COLO668 (cell line): ENCODE measurements at regions not wholly inside any gene's neighbourhood (a gene's known extent, or its start where the extent isn't known, plus 50 kb on each side); places are given as distances from the start of the nearest gene placed in this dataset.
"Not testable (repeated sequence)": the region's sequence is repeated elsewhere in the genome, so short reads cannot be mapped to it uniquely, and the experiment has no call there.

ENCODE experiments used
- DNase-seq: peaks from one replicate; lab custom pipeline; 2025; ENCODE audit not compliant: unreplicated experiment; lab: John Stamatoyannopoulos, UW

DNA sequence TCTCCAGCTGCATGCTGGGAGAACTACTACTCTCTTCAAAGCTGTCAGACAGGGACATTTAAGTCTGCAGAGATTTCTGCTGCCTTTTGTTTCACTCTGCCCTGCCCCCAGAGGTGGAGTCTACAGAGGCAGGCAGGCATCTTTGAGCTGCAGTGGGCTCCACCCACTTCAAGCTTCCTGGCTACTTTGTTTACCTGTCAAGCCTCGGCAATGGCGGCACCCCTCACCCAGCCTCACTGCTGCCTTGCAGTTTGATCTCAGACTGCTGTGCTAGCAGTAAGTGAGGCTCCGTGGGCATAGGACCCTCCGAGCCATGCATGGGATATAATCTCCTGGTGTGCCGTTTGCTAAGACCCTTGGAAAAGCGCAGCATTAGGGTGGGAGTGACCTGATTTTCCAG, 61.7 kb downstream of the DMRTA1 start:
- not testable (repeated sequence) for DNase-seq

DNA sequence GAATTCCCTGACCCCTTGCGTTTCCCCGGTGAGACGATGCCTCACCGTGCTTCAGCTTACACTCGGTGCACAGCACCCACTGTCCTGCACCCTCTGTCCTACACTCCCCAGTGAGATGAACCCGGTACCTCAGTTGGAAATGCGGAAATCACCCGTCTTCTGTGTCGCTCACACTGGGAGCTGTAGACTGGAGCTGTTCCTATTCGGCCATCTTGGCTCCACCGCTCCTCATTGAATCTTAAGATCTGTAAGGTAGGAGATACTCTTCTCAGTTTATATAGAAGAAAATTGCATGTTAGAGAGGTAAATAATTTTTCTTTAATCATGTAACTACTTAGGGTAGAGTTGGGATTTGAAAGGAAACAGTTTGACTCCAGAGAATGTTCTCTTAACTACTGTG, 62.2 kb downstream of the DMRTA1 start:
- DNase-seq, result no peak

DNA sequence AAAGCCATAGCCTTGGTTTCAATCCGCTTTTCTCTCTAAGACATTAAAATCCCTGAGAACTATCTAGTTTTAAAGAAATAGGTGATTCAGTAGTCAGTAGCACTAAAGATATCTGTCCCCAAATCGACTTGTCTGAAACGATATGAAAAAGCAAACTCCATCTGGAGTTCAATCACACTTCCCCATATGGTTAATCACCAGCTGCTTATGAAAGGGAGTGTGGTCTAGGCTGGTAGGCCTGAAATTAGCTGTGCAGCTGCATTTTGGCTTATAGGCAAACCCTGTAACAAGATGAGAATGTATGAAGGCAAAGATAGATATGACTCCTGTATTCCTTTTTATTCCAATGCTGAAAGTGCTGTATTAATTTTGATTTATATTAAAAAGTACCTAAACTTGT, 65.9 kb downstream of the DMRTA1 start:
- DNase-seq, result no peak

DNA sequence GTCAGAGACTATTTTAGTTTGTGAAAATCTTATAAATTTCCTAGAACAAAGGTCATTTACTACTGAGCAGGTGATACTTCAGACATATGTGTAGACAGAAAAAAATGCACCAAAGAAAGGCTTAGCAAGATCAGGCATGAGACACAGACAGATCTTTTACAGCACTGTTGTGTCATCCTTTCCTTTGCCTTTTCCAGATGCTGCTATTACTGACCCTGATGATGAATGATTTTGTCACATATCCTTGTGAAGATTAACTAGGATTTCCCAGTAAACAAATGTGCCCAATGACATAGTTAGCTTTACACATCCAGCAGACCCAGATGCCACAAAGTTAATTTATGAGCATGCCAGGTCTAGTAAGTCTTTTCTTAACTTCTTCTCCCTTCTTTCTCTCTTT, 68.2 kb downstream of the DMRTA1 start:
- DNase-seq, result no peak

DNA sequence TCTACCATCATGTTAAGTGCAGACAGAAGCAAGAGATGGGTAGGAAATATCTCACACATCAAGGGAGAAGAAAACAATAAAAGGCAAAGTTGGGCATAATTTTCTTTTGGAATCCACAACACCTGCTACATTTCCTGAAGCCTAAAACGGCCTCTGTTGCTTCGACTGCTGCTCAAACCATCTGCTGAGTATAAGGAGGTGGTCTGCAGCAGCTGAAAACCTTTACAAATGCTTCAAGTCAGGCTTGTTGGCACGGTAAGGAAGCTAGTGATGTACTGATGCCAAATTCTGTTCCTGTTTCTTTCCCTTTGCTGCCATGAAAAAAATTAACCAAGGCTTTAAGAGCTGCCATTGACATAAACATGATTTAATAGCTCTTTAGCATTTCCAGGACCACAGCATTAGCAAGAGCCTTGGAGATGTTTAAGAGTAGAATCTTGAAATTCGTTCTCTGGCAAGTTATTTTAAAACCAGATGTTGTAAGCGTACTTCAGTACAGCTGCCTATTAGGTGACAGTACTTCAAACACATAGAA, 75.6 kb downstream of the DMRTA1 start:
- no peak for DNase-seq

DNA sequence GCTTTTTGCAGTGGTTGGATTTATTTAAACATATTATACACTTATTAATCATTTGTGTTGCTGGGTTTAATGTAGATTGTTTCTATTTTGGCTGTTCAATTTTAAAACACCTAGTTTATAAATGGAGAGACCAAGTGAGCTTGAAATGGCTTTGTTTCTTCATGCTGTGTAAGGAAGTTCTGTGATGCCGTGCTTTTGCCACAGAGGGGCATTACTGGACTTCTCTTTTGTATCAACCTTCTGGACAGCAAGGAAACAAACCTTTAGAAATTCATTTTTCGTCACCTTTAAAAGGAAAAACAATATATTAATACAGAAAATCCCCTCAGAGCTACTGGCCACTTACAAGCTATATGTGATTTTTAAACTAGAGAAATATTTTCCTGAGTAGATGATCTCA, 81.9 kb downstream of the DMRTA1 start:
- DNase-seq, result peak; percentile 9

DNA sequence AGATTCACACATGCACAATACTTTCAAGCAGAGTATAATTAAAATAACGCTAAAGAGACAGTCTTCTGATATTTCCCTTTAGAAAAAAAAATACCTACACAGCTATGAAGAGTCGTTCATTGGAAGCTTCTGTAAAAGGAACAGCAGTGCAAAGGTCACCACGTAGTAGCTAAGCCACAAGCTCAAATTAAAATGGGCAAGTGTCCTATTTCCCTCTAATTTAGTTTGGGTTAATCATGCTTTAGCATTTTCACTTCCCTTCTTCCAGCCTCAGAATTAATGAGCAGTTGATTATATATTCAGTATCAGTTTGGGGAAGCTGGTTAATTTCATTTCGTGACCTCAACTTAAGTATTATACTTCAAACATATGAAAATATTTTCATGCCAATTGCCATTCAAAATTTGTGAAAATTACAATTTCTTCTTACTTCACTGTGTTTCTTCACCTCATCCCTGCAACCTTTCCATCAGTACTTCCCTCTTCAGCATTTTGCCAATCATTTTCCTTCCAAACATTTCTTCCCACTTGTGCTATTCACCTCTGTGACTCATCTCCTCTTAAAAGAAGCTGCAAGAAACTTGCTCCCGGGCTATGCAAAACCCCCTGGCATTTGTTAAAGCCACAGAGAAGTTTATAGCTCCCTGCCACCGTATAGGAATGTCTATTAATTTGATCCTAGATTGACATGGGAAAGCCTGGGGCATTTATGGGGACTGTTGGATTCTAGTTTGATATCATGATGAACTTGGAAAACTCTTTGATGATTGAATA, 83.0 kb downstream of the DMRTA1 start:
- no peak for DNase-seq

DNA sequence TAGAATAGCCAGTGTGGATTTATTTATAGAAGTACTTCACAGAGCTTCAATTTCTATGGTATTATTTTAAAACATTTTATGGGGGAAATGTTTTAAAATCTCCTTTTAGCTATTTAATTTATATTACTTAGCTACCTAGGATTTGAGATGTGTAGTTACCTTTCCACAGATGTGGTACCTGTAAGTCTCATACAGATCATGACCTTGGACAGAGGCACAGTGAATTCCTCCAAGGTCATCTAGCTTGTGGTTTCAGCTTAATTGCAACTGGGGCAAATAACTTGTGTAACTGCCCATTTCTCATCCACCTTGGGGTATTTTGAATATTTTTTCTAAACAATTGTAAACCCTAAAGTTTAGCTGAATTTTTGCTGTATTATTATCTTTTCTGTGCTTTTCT, 89.2 kb downstream of the DMRTA1 start:
- DNase-seq, result no peak

DNA sequence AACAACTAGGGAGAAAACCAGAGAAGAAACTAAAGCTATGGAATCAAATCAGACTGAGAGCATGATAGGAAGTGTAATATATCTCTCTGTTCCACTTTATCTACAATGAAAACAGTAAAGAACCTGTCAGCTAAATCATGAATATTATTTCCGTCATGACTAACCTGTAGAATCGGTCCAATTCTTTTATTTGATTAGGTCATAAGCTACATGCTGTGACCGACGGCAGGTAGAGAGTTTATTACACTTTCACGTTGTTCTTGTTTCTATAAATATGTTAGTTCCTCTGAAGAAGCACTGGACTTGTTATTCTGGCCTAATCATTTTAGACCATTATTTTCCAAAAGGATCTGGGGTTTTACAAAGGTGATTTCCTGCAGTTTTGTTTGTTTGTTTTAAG, 91.1 kb downstream of the DMRTA1 start:
- DNase-seq, result no peak

DNA sequence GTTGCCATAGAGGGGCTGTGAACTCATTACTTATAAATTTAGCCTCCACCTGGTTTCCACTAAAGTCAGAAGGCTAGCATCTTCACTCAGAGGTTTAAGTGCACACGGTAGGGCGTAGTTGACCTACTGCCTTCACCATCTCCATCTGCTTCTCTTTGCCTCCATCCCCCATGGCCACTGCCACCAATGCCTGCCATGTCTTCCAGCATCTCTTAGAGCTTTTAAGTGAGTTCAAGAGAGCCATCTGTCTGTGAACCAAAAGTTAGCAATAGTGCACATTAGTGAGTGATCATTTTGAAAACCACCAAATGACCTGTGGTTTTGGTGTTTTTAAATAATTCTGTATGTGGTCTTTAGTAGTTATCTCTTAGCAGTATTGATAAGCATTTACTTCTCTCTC, 102.0 kb downstream of the DMRTA1 start:
- DNase-seq, result no peak

DNA sequence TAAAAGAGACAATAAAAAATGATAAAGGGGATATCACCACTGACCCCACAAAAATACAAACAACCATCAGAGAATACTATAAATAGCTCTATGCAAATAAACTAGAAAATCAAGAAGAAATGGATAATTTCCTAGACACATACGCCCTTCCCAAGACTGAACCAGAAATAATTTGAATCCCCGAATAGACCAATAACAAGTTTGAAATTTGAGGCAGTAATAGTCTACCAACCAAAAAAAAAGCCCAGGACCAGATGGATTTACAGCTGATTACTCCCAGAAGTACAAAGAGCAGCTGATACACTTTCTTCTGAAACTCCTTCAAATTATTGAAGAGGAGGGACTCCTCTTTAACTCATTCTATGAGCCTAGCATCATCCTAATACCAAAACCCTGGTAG, 128.1 kb downstream of the DMRTA1 start:
- no peak for DNase-seq

DNA sequence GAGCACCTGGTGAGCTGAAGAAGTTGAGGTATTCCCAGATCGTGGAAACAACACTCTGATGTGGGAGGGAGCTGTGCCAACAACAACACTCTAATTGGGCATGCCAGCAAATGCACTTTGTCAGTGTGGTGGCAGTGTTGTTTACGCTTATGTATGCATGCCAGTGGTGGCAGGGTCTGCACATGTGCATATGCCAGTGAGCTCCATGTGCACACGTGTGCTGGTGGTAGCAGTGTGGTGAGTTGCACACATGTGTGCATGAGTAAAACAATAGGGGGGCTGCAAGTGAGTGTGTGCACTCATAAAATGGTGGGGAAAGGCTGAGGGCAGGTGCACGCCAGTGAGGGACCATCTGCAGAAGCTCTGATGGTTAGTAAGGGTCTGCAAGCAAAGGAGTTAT, 134.2 kb downstream of the DMRTA1 start:
- no peak for DNase-seq

DNA sequence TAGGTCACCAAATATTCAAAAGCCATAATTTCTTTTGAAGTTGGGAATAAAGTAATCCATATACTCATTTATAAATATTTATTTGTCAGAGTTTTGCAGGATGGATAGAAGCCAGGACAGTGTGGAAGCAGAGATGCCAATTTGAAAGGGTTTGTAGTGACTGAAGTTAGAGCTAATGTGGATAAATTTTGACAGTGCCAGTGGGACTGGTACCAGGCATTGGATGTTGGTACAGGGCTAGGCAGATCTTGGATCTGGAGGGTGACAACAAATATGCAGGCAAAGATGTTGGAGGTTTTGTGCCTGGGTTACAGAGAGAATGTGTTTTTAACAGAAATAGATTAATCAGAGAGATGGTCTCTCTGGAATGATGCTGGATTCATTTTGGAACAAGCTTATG, 135.6 kb downstream of the DMRTA1 start:
- no peak for DNase-seq

DNA sequence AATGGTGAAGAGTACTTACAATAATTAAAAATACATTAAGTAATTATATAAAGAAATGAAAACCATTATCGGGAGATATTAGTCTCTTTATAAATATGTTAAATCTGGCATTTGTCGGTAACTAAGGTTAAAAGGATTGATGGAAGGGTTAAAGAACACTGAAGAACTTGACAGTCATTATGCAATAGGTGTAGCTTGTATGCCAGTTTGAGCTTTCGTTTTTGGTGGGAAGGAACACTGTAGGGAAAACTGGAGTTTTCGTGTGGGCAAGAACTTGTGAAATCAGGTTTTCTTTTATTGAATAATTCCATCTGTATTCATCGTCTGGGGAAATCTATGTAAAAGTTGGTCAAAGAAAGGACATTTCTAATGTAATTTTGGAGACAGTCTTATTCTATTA, 142.3 kb downstream of the DMRTA1 start:
- DNase-seq, result no peak

DNA sequence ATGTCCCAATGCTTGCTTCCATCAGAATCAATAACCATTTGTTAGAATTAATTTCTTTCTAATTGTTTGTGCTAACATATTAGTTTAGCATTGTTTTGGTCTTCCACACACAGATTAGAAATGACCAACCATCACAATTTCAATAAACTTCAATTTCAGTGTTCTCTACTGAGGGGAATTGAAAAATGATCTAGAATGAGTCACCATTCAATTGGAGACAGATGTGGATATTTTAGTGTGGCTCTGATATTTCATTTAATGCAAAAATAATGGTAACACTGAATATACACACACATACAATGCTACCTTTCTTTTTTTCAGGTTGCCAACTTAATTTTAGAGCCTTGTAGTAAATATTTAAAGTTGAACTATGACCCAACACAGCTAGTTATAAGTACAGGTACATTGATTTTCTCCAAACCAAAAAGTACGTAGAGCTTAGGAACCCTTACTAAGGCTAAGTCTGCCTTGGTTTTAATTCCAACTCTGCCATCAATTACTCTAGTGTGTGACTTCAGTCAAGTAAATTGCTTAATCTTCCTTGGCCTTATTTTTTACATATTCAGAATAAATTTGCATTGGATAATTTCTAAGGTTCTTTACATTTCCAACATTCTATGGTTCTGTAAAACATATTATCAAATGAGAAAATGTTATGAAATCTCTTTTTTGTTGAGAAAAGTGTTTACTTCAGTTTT, 143.9 kb downstream of the DMRTA1 start:
- no peak for DNase-seq

DNA sequence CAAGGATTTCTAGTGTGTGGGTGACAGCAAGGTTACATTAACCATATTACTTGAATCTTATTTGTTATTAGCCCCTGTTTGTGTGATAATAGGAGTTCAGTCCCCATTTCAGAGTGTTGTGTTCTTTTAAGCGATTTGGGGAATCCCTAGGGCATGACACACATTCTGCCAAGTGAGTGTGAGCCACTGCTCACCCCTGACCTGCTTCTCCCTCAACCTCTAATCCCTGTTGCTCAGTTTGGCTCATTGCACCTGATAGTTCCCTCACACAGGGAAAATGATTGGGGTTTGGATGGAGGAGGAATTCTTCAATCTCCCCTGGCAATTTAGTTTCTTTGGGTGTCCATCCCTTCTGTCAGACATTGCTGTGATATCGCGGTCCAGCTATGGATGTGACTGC, 149.2 kb downstream of the DMRTA1 start:
- no peak for DNase-seq

DNA sequence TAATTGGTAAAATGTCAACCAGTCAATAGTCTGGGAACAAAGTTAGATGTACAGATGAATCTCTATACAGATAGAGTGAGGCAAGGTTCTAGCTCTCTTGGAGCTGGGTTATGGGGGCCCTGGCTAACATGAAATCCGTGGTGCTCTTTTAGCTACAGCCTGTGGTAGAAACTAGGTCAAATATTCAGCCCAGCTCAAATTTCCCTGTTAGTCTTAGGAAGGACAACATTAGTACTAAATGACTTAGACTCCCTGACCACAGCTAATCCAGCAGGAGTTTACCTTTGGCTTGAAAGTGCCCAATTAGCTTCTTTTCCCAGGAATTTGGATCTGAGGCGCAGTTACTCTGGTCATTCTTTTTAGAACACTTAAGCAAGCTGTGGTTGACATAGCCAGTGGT, 170.5 kb downstream of the DMRTA1 start:
- no peak for DNase-seq

DNA sequence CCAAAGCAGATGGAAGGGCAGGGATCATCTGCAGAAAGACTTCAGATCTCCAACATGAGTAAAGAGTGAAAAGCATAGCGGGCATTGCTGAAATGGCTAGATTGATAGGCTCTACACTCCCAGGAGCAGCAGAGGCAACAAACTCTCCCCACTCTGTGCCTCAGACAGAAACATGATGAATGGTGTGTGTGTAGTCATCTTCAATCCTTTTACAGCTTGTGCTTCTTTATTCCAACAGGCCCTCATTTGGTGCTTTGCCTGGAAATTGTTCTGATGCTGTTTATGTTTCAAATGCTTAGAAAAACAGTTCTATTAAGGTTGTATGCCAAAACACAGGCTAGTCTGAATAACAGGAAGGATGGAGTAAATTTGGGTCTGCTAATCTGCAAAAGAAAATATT, 176.2 kb downstream of the DMRTA1 start:
- no peak for DNase-seq

DNA sequence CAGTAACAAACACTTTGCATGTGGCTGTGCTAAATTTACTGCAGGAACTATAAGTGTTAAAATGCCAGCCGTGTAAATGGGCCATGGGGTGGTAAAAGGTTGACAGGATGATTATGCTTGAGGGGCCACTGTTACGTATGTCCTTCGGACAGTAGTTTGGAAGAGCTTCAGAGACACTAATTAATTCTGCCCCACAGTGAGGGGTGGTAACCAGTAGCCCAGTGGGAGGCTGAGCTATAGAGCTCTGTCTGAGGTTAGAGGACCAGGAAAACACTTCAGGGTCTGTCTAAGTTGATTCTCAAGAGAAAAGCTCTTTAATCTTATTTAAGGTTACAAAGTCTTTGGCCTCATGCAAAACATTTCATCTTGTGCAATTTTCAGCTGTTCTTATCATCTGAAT, 176.6 kb downstream of the DMRTA1 start:
- DNase-seq, result no peak

DNA sequence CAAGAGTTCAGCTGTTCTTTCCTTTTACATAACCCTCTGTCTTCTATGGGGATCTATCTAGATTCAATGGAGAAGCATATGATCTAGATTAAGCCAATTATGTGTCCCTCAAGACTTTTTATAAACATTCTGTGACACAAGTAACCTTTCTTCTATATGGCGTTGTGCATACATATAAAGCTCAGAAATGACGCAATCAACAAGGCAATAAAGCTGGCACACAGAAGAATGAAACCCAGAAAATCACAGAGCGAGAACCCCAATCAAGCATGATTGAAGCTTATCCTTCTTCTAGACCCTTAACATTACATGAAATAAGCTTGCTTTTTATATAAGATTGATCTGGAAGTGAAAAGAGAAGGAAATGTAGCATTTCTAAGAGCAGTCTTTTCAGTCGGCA, 178.9 kb downstream of the DMRTA1 start:
- DNase-seq, result no peak

DNA sequence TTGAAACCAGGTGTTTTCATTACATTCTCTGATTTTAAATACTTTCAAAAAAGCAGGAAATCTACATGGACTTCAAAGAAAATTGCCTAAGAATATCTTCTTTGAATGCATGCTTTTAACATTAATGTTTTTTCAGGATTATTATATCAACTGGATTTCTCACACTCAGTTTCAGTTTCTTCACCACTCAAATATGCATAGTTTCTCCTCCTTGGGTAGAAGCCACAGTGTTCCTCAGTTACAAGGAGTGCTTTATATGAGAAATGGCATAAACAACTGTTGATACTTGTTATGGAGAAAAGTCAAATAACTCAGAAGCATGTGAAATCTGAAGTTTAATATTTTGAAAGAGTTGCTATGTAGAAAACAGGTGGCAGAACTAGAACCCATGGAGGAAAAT, 196.9 kb downstream of the DMRTA1 start:
- DNase-seq, result no peak

DNA sequence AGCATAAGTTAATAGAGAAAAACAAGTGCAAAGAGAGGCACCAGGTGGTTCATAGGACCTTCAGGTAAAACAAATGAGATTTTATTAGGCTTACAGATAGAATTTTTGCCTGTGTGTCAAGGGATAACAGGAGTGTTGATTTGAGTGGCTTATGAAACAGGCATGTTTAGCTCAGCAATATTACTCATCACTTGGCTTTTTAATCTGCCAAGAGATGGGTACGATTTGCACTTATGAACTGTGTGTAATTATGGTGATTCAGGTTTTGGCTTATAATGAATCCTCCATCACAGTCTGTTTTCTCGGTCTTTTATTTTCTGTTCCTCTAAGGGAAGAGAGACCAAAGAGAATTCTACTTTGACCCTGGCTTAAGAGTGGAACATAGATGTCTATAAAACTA, 199.3 kb downstream of the DMRTA1 start:
- no peak for DNase-seq

DNA sequence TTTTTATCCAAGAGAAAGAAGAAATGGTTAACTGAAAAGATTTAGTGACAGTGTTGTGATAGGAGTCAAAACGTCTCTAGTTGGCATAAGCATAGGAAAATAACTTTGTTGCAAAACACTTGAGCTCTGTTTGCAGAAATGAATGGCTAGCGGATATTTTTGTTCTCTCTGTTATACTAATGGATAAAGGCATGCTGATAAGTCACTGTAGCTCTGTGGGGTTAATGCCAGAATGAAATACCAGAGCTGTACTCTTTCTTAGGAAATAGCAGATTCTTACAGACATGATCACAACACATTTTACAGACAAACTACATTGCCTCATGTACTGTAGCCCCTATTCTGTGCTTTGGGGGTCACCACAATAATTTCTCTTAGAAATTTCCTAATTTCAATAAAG, 202.8 kb downstream of the DMRTA1 start:
- DNase-seq, result no peak
